ENCODE measurements at regions not wholly inside any gene's neighbourhood (a gene's known extent, or its start where the extent isn't known, plus 50 kb on each side); places are given as distances from the start of the nearest gene placed in this dataset.

DNA sequence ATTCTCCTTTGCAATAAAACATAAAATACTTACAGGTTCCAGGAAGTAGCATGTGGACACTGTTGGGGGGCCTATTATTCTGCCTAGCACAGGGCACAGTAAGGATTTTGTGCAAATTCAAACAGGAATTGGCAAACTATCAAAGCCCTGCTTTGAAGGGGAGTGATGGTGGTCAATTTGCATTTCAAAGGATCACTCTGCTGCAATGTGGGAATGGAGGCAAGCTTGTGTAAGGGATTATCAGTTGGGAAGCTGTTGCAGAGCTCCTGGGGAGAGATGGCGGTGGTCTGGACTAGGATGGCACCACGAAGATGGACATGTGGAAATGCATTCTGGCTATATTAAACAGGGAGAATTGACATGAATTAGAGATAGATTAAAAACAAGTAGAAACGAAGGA, 990.7 kb upstream of the RBFOX1 start:
- Histone ChIP-seq H3K27me3 (no peaks in the 10 kb centered on the region), H3K9me3 (no peaks in the 10 kb centered on the region), H3K4me1 (no peaks in the 10 kb centered on the region), H3K36me3 (no peaks in the 10 kb centered on the region), H3K4me3 (no peak overlapping the region), H3K27ac (no peak overlapping the region)
- ATAC-seq: no peak
- in situ Hi-C loops (cut with MboI; ENCODE audit: low sequenced_read_pairs in 4 of 4): no loop called here
- no peak for DNase-seq
- intact Hi-C loops (cut with DNase I; ENCODE audit: low total_unique reads): no loop called here
- TF ChIP-seq, protein P1, sequence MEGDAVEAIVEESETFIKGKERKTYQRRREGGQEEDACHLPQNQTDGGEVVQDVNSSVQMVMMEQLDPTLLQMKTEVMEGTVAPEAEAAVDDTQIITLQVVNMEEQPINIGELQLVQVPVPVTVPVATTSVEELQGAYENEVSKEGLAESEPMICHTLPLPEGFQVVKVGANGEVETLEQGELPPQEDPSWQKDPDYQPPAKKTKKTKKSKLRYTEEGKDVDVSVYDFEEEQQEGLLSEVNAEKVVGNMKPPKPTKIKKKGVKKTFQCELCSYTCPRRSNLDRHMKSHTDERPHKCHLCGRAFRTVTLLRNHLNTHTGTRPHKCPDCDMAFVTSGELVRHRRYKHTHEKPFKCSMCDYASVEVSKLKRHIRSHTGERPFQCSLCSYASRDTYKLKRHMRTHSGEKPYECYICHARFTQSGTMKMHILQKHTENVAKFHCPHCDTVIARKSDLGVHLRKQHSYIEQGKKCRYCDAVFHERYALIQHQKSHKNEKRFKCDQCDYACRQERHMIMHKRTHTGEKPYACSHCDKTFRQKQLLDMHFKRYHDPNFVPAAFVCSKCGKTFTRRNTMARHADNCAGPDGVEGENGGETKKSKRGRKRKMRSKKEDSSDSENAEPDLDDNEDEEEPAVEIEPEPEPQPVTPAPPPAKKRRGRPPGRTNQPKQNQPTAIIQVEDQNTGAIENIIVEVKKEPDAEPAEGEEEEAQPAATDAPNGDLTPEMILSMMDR (IDR thresholded peaks at IDR 0.05 in 4 of 5, conservative IDR thresholded peaks at IDR 0.05 in 1 of 5): no peak
- no peak for TF ChIP-seq POLR2A (IDR thresholded peaks at IDR 0.05)

DNA sequence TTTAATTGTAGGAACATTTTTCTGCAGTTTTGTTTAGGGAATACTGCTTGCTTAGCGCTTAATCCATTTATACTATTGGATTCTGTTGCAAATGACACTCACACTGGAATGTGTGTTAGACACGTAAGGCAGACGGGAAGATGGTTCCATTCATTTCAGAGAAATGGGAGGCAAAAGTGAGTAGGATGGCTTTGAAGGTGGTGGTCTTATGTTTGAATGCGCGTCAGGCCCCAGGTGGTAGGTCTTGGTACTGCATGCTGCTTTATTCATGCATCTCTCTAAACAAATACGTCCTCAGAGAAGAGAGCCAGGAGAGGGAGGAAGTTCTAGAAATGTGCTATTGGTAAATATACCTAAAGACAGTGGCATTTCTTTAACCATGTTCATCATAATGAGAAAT, 997.6 kb upstream of the RBFOX1 start:
- H3K36me3 ChIP-seq: no peaks in the 10 kb centered on the region
- ATAC-seq: no peak

DNA sequence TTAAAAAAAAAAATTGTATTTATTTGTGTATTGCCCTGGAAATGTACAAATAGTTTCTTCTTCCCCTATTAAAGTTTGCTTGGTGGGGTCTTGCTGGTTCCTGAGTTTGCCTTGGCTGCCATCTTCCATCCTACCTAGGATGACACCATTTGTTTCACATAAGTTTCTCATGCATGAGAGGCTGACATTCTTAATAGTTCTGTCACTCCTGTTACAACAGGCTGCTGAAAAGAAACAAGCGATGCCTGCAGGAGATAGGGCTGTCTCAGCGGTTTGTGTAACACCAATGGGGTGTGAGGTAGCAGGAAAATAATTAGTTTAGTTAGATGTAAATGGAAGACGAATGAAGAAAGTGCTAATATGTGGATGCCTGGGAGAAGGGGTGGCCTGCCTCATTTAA, 1000.9 kb upstream of the RBFOX1 start:
- DNase-seq (no peak), ATAC-seq (no peak)
- TF ChIP-seq POLR2A (IDR thresholded peaks at IDR 0.05): no peak
- TF ChIP-seq, protein P1 (IDR thresholded peaks at IDR 0.05 in 4 of 5, conservative IDR thresholded peaks at IDR 0.05 in 1 of 5): no peak
- Histone ChIP-seq H3K9me3 (no peaks in the 10 kb centered on the region), H3K36me3 (no peaks in the 10 kb centered on the region), H3K4me3 (no peak overlapping the region), H3K4me1 (no peaks in the 10 kb centered on the region), H3K27ac (no peak overlapping the region), H3K27me3 (no peaks in the 10 kb centered on the region)
- in situ Hi-C loops (cut with MboI; ENCODE audit: low sequenced_read_pairs in 4 of 4): no loop called here
- intact Hi-C loops (cut with DNase I; ENCODE audit: low total_unique reads): no loop called here

More for the DNA sequence above, 997.6 kb upstream of the RBFOX1 start:
- in situ Hi-C loops (cut with MboI; ENCODE audit: low sequenced_read_pairs in 4 of 4) (no loop called here), intact Hi-C loops (cut with DNase I; ENCODE audit: low total_unique reads) (no loop called here)
- no peak overlapping the region for H3K27ac ChIP-seq
- H3K4me1 ChIP-seq: no peaks in the 10 kb centered on the region
- TF ChIP-seq, protein P1 (IDR thresholded peaks at IDR 0.05 in 4 of 5, conservative IDR thresholded peaks at IDR 0.05 in 1 of 5): peak in 1 of 5 experiments; percentile 14
- no peak for TF ChIP-seq POLR2A (IDR thresholded peaks at IDR 0.05)
- no peak for DNase-seq
- H3K4me3 ChIP-seq: no peak overlapping the region
- no peaks in the 10 kb centered on the region for H3K27me3 ChIP-seq
- H3K9me3 ChIP-seq: no peaks in the 10 kb centered on the region

DNA sequence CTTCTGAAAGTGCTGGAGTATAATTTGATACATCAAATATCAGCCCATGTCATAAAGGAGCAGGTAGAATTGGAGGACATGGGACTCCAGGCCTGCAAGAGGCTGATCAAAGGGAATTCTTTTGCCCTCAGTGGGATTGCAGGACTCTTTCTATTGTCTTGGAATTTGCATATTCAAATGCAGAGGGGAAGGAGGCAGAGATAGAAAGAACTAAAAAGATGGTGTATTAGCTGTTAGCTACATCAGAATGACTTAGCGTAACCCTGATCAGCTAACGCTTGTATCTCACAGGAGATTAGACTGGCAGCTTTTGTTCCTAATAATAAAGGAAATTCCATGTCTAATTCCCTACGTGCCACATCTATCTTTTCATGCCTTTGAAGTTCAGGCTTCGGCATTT, 1014.7 kb upstream of the RBFOX1 start:
- TF ChIP-seq, protein P1 (IDR thresholded peaks at IDR 0.05 in 4 of 5, conservative IDR thresholded peaks at IDR 0.05 in 1 of 5): no peak
- no peak for TF ChIP-seq POLR2A (IDR thresholded peaks at IDR 0.05)
- Histone ChIP-seq H3K4me3 (no peak overlapping the region), H3K27ac (no peak overlapping the region), H3K27me3 (no peaks in the 10 kb centered on the region), H3K36me3 (no peaks in the 10 kb centered on the region), H3K9me3 (no peaks in the 10 kb centered on the region), H3K4me1 (no peaks in the 10 kb centered on the region)
- intact Hi-C loops (cut with DNase I; ENCODE audit: low total_unique reads): no loop called here
- DNase-seq (no peak), ATAC-seq (no peak)
- in situ Hi-C loops (cut with MboI; ENCODE audit: low sequenced_read_pairs in 4 of 4): no loop called here

DNA sequence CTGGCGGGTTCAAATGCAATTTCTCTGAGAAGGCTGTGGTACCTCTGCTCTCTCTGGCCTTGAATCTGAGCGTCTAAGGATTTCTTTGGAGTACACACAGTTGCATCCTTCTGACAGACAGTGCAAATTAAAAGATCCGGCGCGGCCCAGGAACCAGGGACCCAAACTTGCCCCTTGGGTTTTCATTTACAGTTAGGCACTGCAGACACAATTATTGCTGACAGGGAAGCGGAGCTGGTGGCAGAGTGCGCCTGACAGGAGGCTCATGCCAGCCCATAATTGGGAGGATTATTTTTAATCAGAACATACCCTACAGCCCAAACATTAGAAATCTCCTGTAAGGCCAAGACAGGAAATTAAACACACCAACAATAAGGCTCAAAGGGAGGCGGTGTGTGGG, 1023.4 kb upstream of the RBFOX1 start:
- H3K27ac ChIP-seq: no peak overlapping the region
- in situ Hi-C loops (cut with MboI; ENCODE audit: low sequenced_read_pairs in 4 of 4) (no loop called here), intact Hi-C loops (cut with DNase I; ENCODE audit: low total_unique reads) (no loop called here)
- H3K36me3 ChIP-seq: no peaks in the 10 kb centered on the region
- DNase-seq (no peak), ATAC-seq (no peak)
- no peak overlapping the region for H3K4me3 ChIP-seq
- H3K9me3 ChIP-seq: no peaks in the 10 kb centered on the region
- TF ChIP-seq POLR2A (IDR thresholded peaks at IDR 0.05): no peak
- TF ChIP-seq, protein P1 (IDR thresholded peaks at IDR 0.05 in 4 of 5, conservative IDR thresholded peaks at IDR 0.05 in 1 of 5): no peak
- no peaks in the 10 kb centered on the region for H3K27me3 ChIP-seq
- H3K4me1 ChIP-seq: no peaks in the 10 kb centered on the region
